HepG2 (cell line): ENCODE measurements at regions not wholly inside any gene's neighbourhood (a gene's known extent, or its start where the extent isn't known, plus 50 kb on each side); places are given as distances from the start of the nearest gene placed in this dataset.

Experiments
- ATAC-seq: fragments of 200-7000 bp; cut with Tn5 transposase; 3 replicates; pipeline ENCODE4 v1.9.1; 2020; ENCODE audit warnings: mild to moderate bottlenecking, moderate library complexity
- BruUV-seq: library from RNA; stranded (reverse); fragments of 400-500 nt; replicated peaks from 2 replicates; lab custom pipeline; 2021; lab: Mats Ljungman, UMichigan
- CTCF ChIA-PET: fragments of 300-600 bp; formaldehyde crosslinking; extraction: SDS; loops from one replicate; lab custom pipeline; 2021; ENCODE audit warnings: low total read pairs, inconsistent platforms, low intra/inter-chr PET ratio; lab: Yijun Ruan, JAX
- POLR2A ChIA-PET: fragments of 350-600 bp; sonication (Branson Sonifier 250); formaldehyde crosslinking; loops from one replicate; lab custom pipeline; 2020; ENCODE audit warnings: antibody characterized with exemption, inconsistent platforms; lab: Yijun Ruan, JAX
- DNase-seq: peaks from one replicate; pipeline ENCODE4 v3.0.0-alpha.2; 2015; ENCODE audit warnings: low spot score
- FAIRE-seq: peaks from 3 replicates; lab custom pipeline; 2011; peaks lifted over from hg19 to GRCh38; lab: Jason Lieb, UNC
- H2AFZ ChIP-seq: one replicate; pipeline ENCODE4 v1.6.1; 2011; ENCODE audit warnings: low read length, inconsistent platforms
- H3K27ac ChIP-seq: fragments of 300-600 bp; 3 replicates; pipeline ENCODE4 v1.8.0; 2011; ENCODE audit warnings: mixed run types, mild to moderate bottlenecking, mixed read lengths, low read length, inconsistent platforms; ENCODE audit not compliant: insufficient read depth; ENCODE audit errors: extremely low read length
- H3K27me3 ChIP-seq, 2 experiments: fragments of 200-600 bp in 1 of 2; 2 replicates in 1 of 2; 3 replicates in 1 of 2; pipeline versions ENCODE4 v1.6.0 to v1.8.0; 2011; ENCODE audit warnings: low read length in 2 of 2, mild to moderate bottlenecking in 2 of 2, moderate library complexity in 2 of 2, inconsistent platforms in 1 of 2; ENCODE audit not compliant: insufficient read depth in 2 of 2, control insufficient read depth in 1 of 2
- H3K36me3 ChIP-seq, 2 experiments: fragments of 200-600 bp in 1 of 2; replicated peaks in 1 of 2; 2 replicates in 1 of 2; 3 replicates in 1 of 2; pipeline versions ENCODE4 v1.5.1 to v1.8.0; 2011; ENCODE audit warnings: low read length in 2 of 2, inconsistent platforms in 1 of 2; ENCODE audit not compliant: insufficient read depth in 2 of 2, control insufficient read depth in 1 of 2
- H3K4me1 ChIP-seq: 2 replicates; pipeline ENCODE4 v1.5.1; 2012; ENCODE audit warnings: low read length, inconsistent platforms; ENCODE audit not compliant: insufficient read depth
- H3K4me2 ChIP-seq: 2 replicates; pipeline ENCODE4 v1.6.0; 2011; ENCODE audit warnings: low read depth, low read length, inconsistent platforms
- H3K4me3 ChIP-seq, 3 experiments: fragments of 200-600 bp in 1 of 3; sonication (generic), shearing (Covaris generic) in 1 of 3; replicated peaks in 1 of 3; 2 replicates each; pipeline ENCODE4 v1.5.1; 2011 to 2016; ENCODE audit warnings: low read length in 3 of 3, inconsistent platforms in 2 of 3, low read depth in 2 of 3, mild to moderate bottlenecking in 2 of 3, control low read depth in 1 of 3, mixed read lengths in 1 of 3; ENCODE audit not compliant: insufficient read depth in 1 of 3
- H3K79me2 ChIP-seq: one replicate; pipeline ENCODE4 v1.6.1; 2011; ENCODE audit warnings: low read length, inconsistent platforms; ENCODE audit not compliant: insufficient read depth
- H3K9ac ChIP-seq: 2 replicates; pipeline ENCODE4 v1.6.0; 2011; ENCODE audit warnings: mild to moderate bottlenecking, low read depth, low read length, inconsistent platforms; ENCODE audit not compliant: insufficient read depth
- H3K9me3 ChIP-seq: 2 replicates; pipeline ENCODE4 v1.5.1; 2012; ENCODE audit warnings: mild to moderate bottlenecking, low read length
- H4K20me1 ChIP-seq: 2 replicates; pipeline ENCODE4 v1.6.0; 2011; ENCODE audit warnings: inconsistent platforms, mild to moderate bottlenecking, low read length, moderate library complexity; ENCODE audit not compliant: insufficient read depth
- RNF219 ChIP-seq: sonication (generic); formaldehyde crosslinking; IDR thresholded peaks from 2 replicates; pipeline ENCODE4 v1.5.0; 2020; ENCODE audit warnings: mild to moderate bottlenecking, missing genetic modification reagents
- ZNF609 ChIP-seq: sonication (generic); formaldehyde crosslinking; IDR thresholded peaks from 2 replicates; pipeline ENCODE4 v1.4.0; 2020; ENCODE audit warnings: mild to moderate bottlenecking, missing genetic modification reagents, borderline replicate concordance
- in situ Hi-C: cut with HindIII; loops from 2 replicates; pipeline ENCODE4 v1.10.0; 2017; ENCODE audit warnings: low pct_unique_long_range_greater_than_20kb; ENCODE audit not compliant: extremely low pct_ligation_motif_present
- intact Hi-C: fragments of 100-400 bp; cut with micrococcal nuclease; formaldehyde crosslinking; loops from one replicate; pipeline ENCODE4 v1.10.0; 2022; ENCODE audit not compliant: unreplicated experiment

- Histone ChIP-seq H3K4me1 (no peaks in the 10 kb centered on the region), H3K4me3 (no peak overlapping the region), H3K36me3 (no peaks in the 10 kb centered on the region), H2AFZ (no peak overlapping the region), H3K27ac (no peak overlapping the region), H3K9me3 (no peaks in the 10 kb centered on the region), H3K79me2 (no peaks in the 10 kb centered on the region), H3K9ac (no peak overlapping the region), H3K4me2 (no peak overlapping the region), H4K20me1 (no peaks in the 10 kb centered on the region), H3K27me3 (no peaks in the 10 kb centered on the region)
- DNase-seq (no peak), FAIRE-seq (no peak), ATAC-seq (no peak)
- BruUV-seq: no TSS peak
- POLR2A ChIA-PET: no interaction called here
- CTCF ChIA-PET: no interaction called here
- intact Hi-C loops: no loop called here
- in situ Hi-C loops: no loop called here
- TF ChIP-seq ZNF609 (CRISPR knock-in tag): no peak
- no peak for TF ChIP-seq RNF219 (CRISPR knock-in tag)
These were observed 1027.2 kb upstream of the GJE1 start for GRCh38 chr6:141105481-141105880.
